ENCODE measurements at regions not wholly inside any gene's neighbourhood (a gene's known extent, or its start where the extent isn't known, plus 50 kb on each side); places are given as distances from the start of the nearest gene placed in this dataset.

- intact Hi-C loops (cut with micrococcal nuclease; ENCODE audit: unreplicated experiment) = loop anchor here (2.0 kb wide), 1 partner anchor 129 kb away; no protein-coding TSS in a partner anchor
- no peak overlapping the region for H3K27ac Mint-ChIP-seq (ENCODE audit: unreplicated experiment)
- H3K27me3 Mint-ChIP-seq (ENCODE audit: unreplicated experiment) = peaks cover 41% of the 10 kb centered on the region
- no peaks in the 10 kb centered on the region for H3K36me3 Mint-ChIP-seq (ENCODE audit: insufficient read depth, unreplicated experiment)
- DNase-seq = no peak
- CTCF ChIA-PET = interaction anchor here (0.6 kb wide), 1 partner anchor 335 kb away, joined by 5 read pairs; no protein-coding TSS in a partner anchor
- TF ChIP-seq CTCF (IDR thresholded peaks at IDR 0.05; ENCODE audit: unreplicated experiment) = no peak
- H3K4me3 Mint-ChIP-seq (ENCODE audit: low read depth, unreplicated experiment) = no peak overlapping the region
- BruUV-seq (replicated peaks) = no TSS peak
- H3K9me3 Mint-ChIP-seq (ENCODE audit: low read depth, unreplicated experiment) = no peaks in the 10 kb centered on the region
- peaks cover 7% of the 10 kb centered on the region for H3K4me1 Mint-ChIP-seq (ENCODE audit: low read depth, unreplicated experiment)
These were observed 68.0 kb downstream of the SNX12 start for GRCh38 chrX:71000139-71000538.

- Mint-ChIP-seq H3K36me3 (ENCODE audit: insufficient read depth, unreplicated experiment) (no peaks in the 10 kb centered on the region), H3K4me1 (ENCODE audit: low read depth, unreplicated experiment) (peaks cover 7% of the 10 kb centered on the region), H3K9me3 (ENCODE audit: low read depth, unreplicated experiment) (no peaks in the 10 kb centered on the region), H3K27ac (ENCODE audit: unreplicated experiment) (no peak overlapping the region), H3K27me3 (ENCODE audit: unreplicated experiment) (peaks cover 41% of the 10 kb centered on the region), H3K4me3 (ENCODE audit: low read depth, unreplicated experiment) (no peak overlapping the region)
- BruUV-seq (replicated peaks) = no TSS peak
- CTCF ChIA-PET = no interaction called here
- TF ChIP-seq CTCF (IDR thresholded peaks at IDR 0.05; ENCODE audit: unreplicated experiment) = no peak
- DNase-seq = peak; percentile 26
- intact Hi-C loops (cut with micrococcal nuclease; ENCODE audit: unreplicated experiment) = loop anchor here (2.0 kb wide), 1 partner anchor 180 kb away; no protein-coding TSS in a partner anchor
These were observed 67.6 kb upstream of the SLC7A3 start for GRCh38 chrX:70998411-70999027.

GRCh38 chrX:70995338-70995737 lies 64.4 kb upstream of the SLC7A3 start:
- Mint-ChIP-seq H3K36me3 (ENCODE audit: insufficient read depth, unreplicated experiment) (no peaks in the 10 kb centered on the region), H3K27ac (ENCODE audit: unreplicated experiment) (no peak overlapping the region), H3K27me3 (ENCODE audit: unreplicated experiment) (peaks cover 19% of the 10 kb centered on the region), H3K4me3 (ENCODE audit: low read depth, unreplicated experiment) (no peak overlapping the region), H3K9me3 (ENCODE audit: low read depth, unreplicated experiment) (no peaks in the 10 kb centered on the region), H3K4me1 (ENCODE audit: low read depth, unreplicated experiment) (peaks cover 7% of the 10 kb centered on the region)
- DNase-seq = no peak
- intact Hi-C loops (cut with micrococcal nuclease; ENCODE audit: unreplicated experiment) = no loop called here
- CTCF ChIA-PET = no interaction called here
- no TSS peak for BruUV-seq (replicated peaks)
- TF ChIP-seq CTCF (IDR thresholded peaks at IDR 0.05; ENCODE audit: unreplicated experiment) = no peak

- Mint-ChIP-seq H3K4me1 (ENCODE audit: low read depth, unreplicated experiment) (no peaks in the 10 kb centered on the region), H3K27ac (ENCODE audit: unreplicated experiment) (no peak overlapping the region), H3K4me3 (ENCODE audit: low read depth, unreplicated experiment) (no peak overlapping the region), H3K36me3 (ENCODE audit: insufficient read depth, unreplicated experiment) (no peaks in the 10 kb centered on the region), H3K27me3 (ENCODE audit: unreplicated experiment) (peaks cover 30% of the 10 kb centered on the region), H3K9me3 (ENCODE audit: low read depth, unreplicated experiment) (no peaks in the 10 kb centered on the region)
- no peak for DNase-seq
- CTCF ChIA-PET = no interaction called here
- intact Hi-C loops (cut with micrococcal nuclease; ENCODE audit: unreplicated experiment) = no loop called here
- TF ChIP-seq CTCF (IDR thresholded peaks at IDR 0.05; ENCODE audit: unreplicated experiment) = no peak
- no TSS peak for BruUV-seq (replicated peaks)
These were observed 57.5 kb upstream of the SLC7A3 start for GRCh38 chrX:70988425-70988824.

Data from Calu3 (cell line).